ENCODE measurements at regions not wholly inside any gene's neighbourhood (a gene's known extent, or its start where the extent isn't known, plus 50 kb on each side); places are given as distances from the start of the nearest gene placed in this dataset.

GRCh38 chr11:104402812-104403521 is 239.0 kb upstream of the PDGFD start:
- TF ChIP-seq POLR2A (IDR thresholded peaks at IDR 0.05) (no peak), CTCF (IDR thresholded peaks at IDR 0.05) (no peak)
